Amniotic epithelial cell (primary cell): ENCODE measurements at regions not wholly inside any gene's neighbourhood (a gene's known extent, or its start where the extent isn't known, plus 50 kb on each side); places are given as distances from the start of the nearest gene placed in this dataset.

Experiments used
- DNase-seq: peaks from one replicate; pipeline ENCODE4 v3.0.0-alpha.2; 2010; ENCODE audit warnings: low read depth

- DNase-seq, result no peak
Measured at GRCh38 chr5:160903076-160903475, 51.1 kb upstream of the ATP10B start.
